ENCODE measurements at regions not wholly inside any gene's neighbourhood (a gene's known extent, or its start where the extent isn't known, plus 50 kb on each side); places are given as distances from the start of the nearest gene placed in this dataset.

GRCh38 chr5:68037546-68037945 lies 178.0 kb upstream of the PIK3R1 start:
- 100% methylated on average over 1 of the region's 6 CpGs; no CpG with 5 or more reads in 1 of the 2 donors for WGBS, 2 donors (ENCODE audit: extremely low coverage in 2 of 2, insufficient read length in 2 of 2, insufficient replicate concordance in 1 of 2)
- no peak overlapping the region for H3K23ac ChIP-seq (ENCODE audit: low read depth, low read length, poor library complexity)

GRCh38 chr5:68033961-68034571 lies 181.5 kb upstream of the PIK3R1 start:
- no peak overlapping the region for H3K27ac ChIP-seq (replicated peaks; ENCODE audit: low read length)

More at GRCh38 chr5:68037546-68037945, 178.0 kb upstream of the PIK3R1 start:
- Histone ChIP-seq H3K4ac (ENCODE audit: low read length) (no peak overlapping the region), H2BK120ac (ENCODE audit: low read depth, low read length) (no peak overlapping the region), H3K4me2 (ENCODE audit: insufficient read depth, low read length, poor library complexity, severe bottlenecking) (no peak overlapping the region), H3K14ac (ENCODE audit: low read length) (no peak overlapping the region), H2AK5ac (ENCODE audit: low read depth, low read length) (no peak overlapping the region), H3K9me3 (replicated peaks in 1 of 2; ENCODE audit: control insufficient read depth in 2 of 2, insufficient read depth in 1 of 2, low read depth in 1 of 2, low read length in 2 of 2) (no peaks in the 10 kb centered on the region), H3K4me1 (ENCODE audit: control insufficient read depth in 2 of 2, insufficient read depth in 1 of 2, low read depth in 1 of 2, low read length in 2 of 2) (peaks cover 0 to 2% of the 10 kb centered on the region in 2 donors), H2BK5ac (ENCODE audit: low read length) (no peak overlapping the region), H3K9ac (ENCODE audit: low read depth, low read length, poor library complexity) (no peak overlapping the region), H3K27ac (replicated peaks; ENCODE audit: low read length) (no peak overlapping the region), H2AFZ (ENCODE audit: low read length) (no peak overlapping the region), H4K91ac (ENCODE audit: low read depth, low read length, poor library complexity) (no peak overlapping the region), H3K4me3 (ENCODE audit: low read length in 2 of 2) (no peak overlapping the region), H3K79me1 (ENCODE audit: low read depth, low read length) (no peaks in the 10 kb centered on the region), H2BK12ac (ENCODE audit: low read length) (no peak overlapping the region), H2BK15ac (ENCODE audit: low read length) (no peak overlapping the region), H3K36me3 (replicated peaks in 1 of 2; ENCODE audit: control insufficient read depth in 2 of 2, insufficient read depth in 2 of 2, low read length in 2 of 2) (no peaks in the 10 kb centered on the region), H3K27me3 (ENCODE audit: control insufficient read depth in 3 of 3, insufficient read depth in 3 of 3, low read depth in 1 of 3, low read length in 3 of 3) (peaks cover 0 to 2% (median 0%) of the 10 kb centered on the region in 3 experiments), H3K18ac (ENCODE audit: low read length) (no peak overlapping the region), H4K8ac (ENCODE audit: low read depth, low read length) (no peak overlapping the region)
- DNase-seq (ENCODE audit: low spot score) = no peak

GRCh38 chr5:68033029-68033428 lies 182.5 kb upstream of the PIK3R1 start:
- Histone ChIP-seq H2AK5ac (ENCODE audit: low read depth, low read length) (no peak overlapping the region), H3K18ac (ENCODE audit: low read length) (peak overlapping the region; percentile 48), H3K4me2 (ENCODE audit: insufficient read depth, low read length, poor library complexity, severe bottlenecking) (no peak overlapping the region), H2AFZ (ENCODE audit: low read length) (peak overlapping the region; percentile 67), H4K91ac (ENCODE audit: low read depth, low read length, poor library complexity) (no peak overlapping the region), H3K23ac (ENCODE audit: low read depth, low read length, poor library complexity) (no peak overlapping the region), H3K4me3 (ENCODE audit: low read length in 2 of 2) (no peak overlapping the region), H3K27ac (replicated peaks; ENCODE audit: low read length) (no peak overlapping the region), H3K9me3 (replicated peaks in 1 of 2; ENCODE audit: control insufficient read depth in 2 of 2, insufficient read depth in 1 of 2, low read depth in 1 of 2, low read length in 2 of 2) (no peaks in the 10 kb centered on the region), H4K8ac (ENCODE audit: low read depth, low read length) (no peak overlapping the region), H3K9ac (ENCODE audit: low read depth, low read length, poor library complexity) (no peak overlapping the region), H2BK5ac (ENCODE audit: low read length) (no peak overlapping the region), H3K36me3 (replicated peaks in 1 of 2; ENCODE audit: control insufficient read depth in 2 of 2, insufficient read depth in 2 of 2, low read length in 2 of 2) (no peaks in the 10 kb centered on the region), H3K4me1 (ENCODE audit: control insufficient read depth in 2 of 2, insufficient read depth in 1 of 2, low read depth in 1 of 2, low read length in 2 of 2) (peaks cover 0 to 2% of the 10 kb centered on the region in 2 donors), H3K79me1 (ENCODE audit: low read depth, low read length) (no peaks in the 10 kb centered on the region), H3K14ac (ENCODE audit: low read length) (no peak overlapping the region), H3K27me3 (ENCODE audit: control insufficient read depth in 3 of 3, insufficient read depth in 3 of 3, low read depth in 1 of 3, low read length in 3 of 3) (no peaks in the 10 kb centered on the region), H2BK120ac (ENCODE audit: low read depth, low read length) (no peak overlapping the region), H2BK15ac (ENCODE audit: low read length) (no peak overlapping the region), H3K4ac (ENCODE audit: low read length) (no peak overlapping the region), H2BK12ac (ENCODE audit: low read length) (no peak overlapping the region)
- no peak for DNase-seq (ENCODE audit: low spot score)
- WGBS, 2 donors (ENCODE audit: extremely low coverage in 2 of 2, insufficient read length in 2 of 2, insufficient replicate concordance in 1 of 2) = no CpG with 5 or more reads among the region's 5 CpGs

More at GRCh38 chr5:68033961-68034571, 181.5 kb upstream of the PIK3R1 start:
- Histone ChIP-seq H3K27me3 (ENCODE audit: control insufficient read depth in 3 of 3, insufficient read depth in 3 of 3, low read depth in 1 of 3, low read length in 3 of 3) (no peaks in the 10 kb centered on the region), H4K8ac (ENCODE audit: low read depth, low read length) (no peak overlapping the region), H3K4me1 (ENCODE audit: control insufficient read depth in 2 of 2, insufficient read depth in 1 of 2, low read depth in 1 of 2, low read length in 2 of 2) (peaks cover 0 to 2% of the 10 kb centered on the region in 2 donors), H2AFZ (ENCODE audit: low read length) (no peak overlapping the region), H2BK5ac (ENCODE audit: low read length) (no peak overlapping the region), H3K18ac (ENCODE audit: low read length) (no peak overlapping the region), H2BK120ac (ENCODE audit: low read depth, low read length) (no peak overlapping the region), H3K23ac (ENCODE audit: low read depth, low read length, poor library complexity) (no peak overlapping the region), H3K4me3 (ENCODE audit: low read length in 2 of 2) (no peak overlapping the region), H3K4ac (ENCODE audit: low read length) (no peak overlapping the region), H3K36me3 (replicated peaks in 1 of 2; ENCODE audit: control insufficient read depth in 2 of 2, insufficient read depth in 2 of 2, low read length in 2 of 2) (no peaks in the 10 kb centered on the region), H2BK15ac (ENCODE audit: low read length) (no peak overlapping the region), H3K79me1 (ENCODE audit: low read depth, low read length) (no peaks in the 10 kb centered on the region), H3K4me2 (ENCODE audit: insufficient read depth, low read length, poor library complexity, severe bottlenecking) (no peak overlapping the region), H3K9me3 (replicated peaks in 1 of 2; ENCODE audit: control insufficient read depth in 2 of 2, insufficient read depth in 1 of 2, low read depth in 1 of 2, low read length in 2 of 2) (no peaks in the 10 kb centered on the region), H4K91ac (ENCODE audit: low read depth, low read length, poor library complexity) (no peak overlapping the region), H2BK12ac (ENCODE audit: low read length) (no peak overlapping the region), H3K14ac (ENCODE audit: low read length) (no peak overlapping the region), H3K9ac (ENCODE audit: low read depth, low read length, poor library complexity) (no peak overlapping the region), H2AK5ac (ENCODE audit: low read depth, low read length) (no peak overlapping the region)
- no CpG with 5 or more reads among the region's 4 CpGs for WGBS, 2 donors (ENCODE audit: extremely low coverage in 2 of 2, insufficient read length in 2 of 2, insufficient replicate concordance in 1 of 2)
- no peak for DNase-seq (ENCODE audit: low spot score)

- no peak overlapping the region for H3K4me2 ChIP-seq (ENCODE audit: insufficient read depth, low read length, poor library complexity, severe bottlenecking)
- H3K18ac ChIP-seq (ENCODE audit: low read length) = no peak overlapping the region
- no peak overlapping the region for H2BK15ac ChIP-seq (ENCODE audit: low read length)
- no peak overlapping the region for H3K9ac ChIP-seq (ENCODE audit: low read depth, low read length, poor library complexity)
- H2AK5ac ChIP-seq (ENCODE audit: low read depth, low read length) = no peak overlapping the region
- no CpG with 5 or more reads among the region's 5 CpGs for WGBS, 2 donors (ENCODE audit: extremely low coverage in 2 of 2, insufficient read length in 2 of 2, insufficient replicate concordance in 1 of 2)
- no peaks in the 10 kb centered on the region for H3K27me3 ChIP-seq (ENCODE audit: control insufficient read depth in 3 of 3, insufficient read depth in 3 of 3, low read depth in 1 of 3, low read length in 3 of 3)
- H3K36me3 ChIP-seq (replicated peaks in 1 of 2; ENCODE audit: control insufficient read depth in 2 of 2, insufficient read depth in 2 of 2, low read length in 2 of 2) = no peaks in the 10 kb centered on the region
- no peak overlapping the region for H2AFZ ChIP-seq (ENCODE audit: low read length)
- H3K14ac ChIP-seq (ENCODE audit: low read length) = no peak overlapping the region
- H3K9me3 ChIP-seq (replicated peaks in 1 of 2; ENCODE audit: control insufficient read depth in 2 of 2, insufficient read depth in 1 of 2, low read depth in 1 of 2, low read length in 2 of 2) = no peaks in the 10 kb centered on the region
- no peak overlapping the region for H2BK12ac ChIP-seq (ENCODE audit: low read length)
- H2BK5ac ChIP-seq (ENCODE audit: low read length) = no peak overlapping the region
- DNase-seq (ENCODE audit: low spot score) = no peak
- no peak overlapping the region for H3K4me3 ChIP-seq (ENCODE audit: low read length in 2 of 2)
- H3K4me1 ChIP-seq (ENCODE audit: control insufficient read depth in 2 of 2, insufficient read depth in 1 of 2, low read depth in 1 of 2, low read length in 2 of 2) = peaks cover 0 to 2% of the 10 kb centered on the region in 2 donors
- no peak overlapping the region for H4K91ac ChIP-seq (ENCODE audit: low read depth, low read length, poor library complexity)
- no peak overlapping the region for H3K4ac ChIP-seq (ENCODE audit: low read length)
- H3K27ac ChIP-seq (replicated peaks; ENCODE audit: low read length) = no peak overlapping the region
- no peaks in the 10 kb centered on the region for H3K79me1 ChIP-seq (ENCODE audit: low read depth, low read length)
- no peak overlapping the region for H3K23ac ChIP-seq (ENCODE audit: low read depth, low read length, poor library complexity)
- H2BK120ac ChIP-seq (ENCODE audit: low read depth, low read length) = no peak overlapping the region
- no peak overlapping the region for H4K8ac ChIP-seq (ENCODE audit: low read depth, low read length)
These were observed 183.3 kb upstream of the PIK3R1 start for GRCh38 chr5:68032216-68032762.
